ENCODE measurements at regions not wholly inside any gene's neighbourhood (a gene's known extent, or its start where the extent isn't known, plus 50 kb on each side); places are given as distances from the start of the nearest gene placed in this dataset.

DNA sequence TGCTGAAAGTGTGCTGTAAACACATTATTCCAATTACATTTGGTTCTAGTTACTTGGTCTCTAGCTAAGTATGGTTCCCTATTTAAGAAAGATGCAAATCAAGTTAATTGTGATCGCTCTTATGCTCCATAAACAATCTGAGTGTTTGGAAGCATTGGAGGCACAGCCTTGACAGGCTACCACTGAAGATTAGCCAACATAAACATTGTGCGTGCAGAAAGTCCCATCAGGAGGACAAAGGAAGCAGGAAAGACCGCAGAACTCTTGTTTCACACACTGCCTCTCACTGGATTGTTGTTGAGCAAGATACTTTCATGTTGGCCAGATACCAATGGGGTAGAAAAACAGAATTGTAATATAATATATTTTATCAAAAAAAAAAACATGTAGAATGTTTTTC lies 814.4 kb downstream of the EFNB2 start:
- in situ Hi-C loops (cut with MboI; ENCODE audit: low sequenced_read_pairs, unreplicated experiment): no loop called here
- DNase-seq (ENCODE audit: low spot score): no peak
- TF ChIP-seq, protein P1, sequence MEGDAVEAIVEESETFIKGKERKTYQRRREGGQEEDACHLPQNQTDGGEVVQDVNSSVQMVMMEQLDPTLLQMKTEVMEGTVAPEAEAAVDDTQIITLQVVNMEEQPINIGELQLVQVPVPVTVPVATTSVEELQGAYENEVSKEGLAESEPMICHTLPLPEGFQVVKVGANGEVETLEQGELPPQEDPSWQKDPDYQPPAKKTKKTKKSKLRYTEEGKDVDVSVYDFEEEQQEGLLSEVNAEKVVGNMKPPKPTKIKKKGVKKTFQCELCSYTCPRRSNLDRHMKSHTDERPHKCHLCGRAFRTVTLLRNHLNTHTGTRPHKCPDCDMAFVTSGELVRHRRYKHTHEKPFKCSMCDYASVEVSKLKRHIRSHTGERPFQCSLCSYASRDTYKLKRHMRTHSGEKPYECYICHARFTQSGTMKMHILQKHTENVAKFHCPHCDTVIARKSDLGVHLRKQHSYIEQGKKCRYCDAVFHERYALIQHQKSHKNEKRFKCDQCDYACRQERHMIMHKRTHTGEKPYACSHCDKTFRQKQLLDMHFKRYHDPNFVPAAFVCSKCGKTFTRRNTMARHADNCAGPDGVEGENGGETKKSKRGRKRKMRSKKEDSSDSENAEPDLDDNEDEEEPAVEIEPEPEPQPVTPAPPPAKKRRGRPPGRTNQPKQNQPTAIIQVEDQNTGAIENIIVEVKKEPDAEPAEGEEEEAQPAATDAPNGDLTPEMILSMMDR (IDR thresholded peaks at IDR 0.05; ENCODE audit: borderline replicate concordance, control extremely low read depth, extremely low read depth, insufficient read depth, missing control alignments): no peak

DNA sequence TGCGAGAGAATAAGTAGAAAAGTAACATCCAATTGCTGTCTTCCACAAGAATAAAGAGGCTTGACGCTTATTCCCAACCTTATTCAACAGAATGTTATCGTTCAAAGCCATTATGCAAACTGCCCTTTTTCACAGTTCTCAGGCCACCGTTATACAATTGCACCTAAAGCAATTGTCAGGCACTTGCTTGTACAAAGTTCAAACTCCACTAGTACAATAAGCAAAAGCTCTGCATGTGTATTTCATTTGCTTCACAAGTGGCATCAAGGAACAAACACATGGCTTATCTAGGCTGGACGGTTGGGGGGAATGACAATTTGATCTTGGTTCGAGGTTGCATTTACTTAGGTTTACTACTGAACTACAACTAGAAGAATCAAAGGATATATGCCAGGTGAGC lies 815.6 kb downstream of the EFNB2 start:
- in situ Hi-C loops (cut with MboI; ENCODE audit: low sequenced_read_pairs, unreplicated experiment): no loop called here
- no peak for DNase-seq (ENCODE audit: low spot score)
- TF ChIP-seq, protein P1 (IDR thresholded peaks at IDR 0.05; ENCODE audit: borderline replicate concordance, control extremely low read depth, extremely low read depth, insufficient read depth, missing control alignments): no peak

DNA sequence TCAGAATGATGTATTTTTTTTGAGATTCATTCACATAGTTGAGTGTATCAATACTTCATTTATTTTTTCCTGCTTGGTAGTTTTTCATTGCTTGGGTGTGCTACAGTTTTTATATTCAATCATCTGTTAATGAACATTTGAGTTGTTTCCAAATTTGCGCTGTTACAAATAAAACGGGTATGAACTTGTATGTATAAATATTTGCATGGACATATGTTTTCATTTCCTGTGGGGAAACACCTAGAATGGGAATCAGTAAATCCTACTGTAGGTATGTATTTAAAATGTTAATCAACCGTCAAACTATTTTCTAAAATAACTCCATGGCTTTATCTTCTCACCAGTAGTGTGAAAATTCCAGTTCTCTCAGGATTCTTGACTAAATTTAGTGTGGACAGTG lies 826.3 kb downstream of the EFNB2 start:
- in situ Hi-C loops (cut with MboI; ENCODE audit: low sequenced_read_pairs, unreplicated experiment): no loop called here
- TF ChIP-seq, protein P1 (IDR thresholded peaks at IDR 0.05; ENCODE audit: borderline replicate concordance, control extremely low read depth, extremely low read depth, insufficient read depth, missing control alignments): no peak
- no peak for DNase-seq (ENCODE audit: low spot score)

DNA sequence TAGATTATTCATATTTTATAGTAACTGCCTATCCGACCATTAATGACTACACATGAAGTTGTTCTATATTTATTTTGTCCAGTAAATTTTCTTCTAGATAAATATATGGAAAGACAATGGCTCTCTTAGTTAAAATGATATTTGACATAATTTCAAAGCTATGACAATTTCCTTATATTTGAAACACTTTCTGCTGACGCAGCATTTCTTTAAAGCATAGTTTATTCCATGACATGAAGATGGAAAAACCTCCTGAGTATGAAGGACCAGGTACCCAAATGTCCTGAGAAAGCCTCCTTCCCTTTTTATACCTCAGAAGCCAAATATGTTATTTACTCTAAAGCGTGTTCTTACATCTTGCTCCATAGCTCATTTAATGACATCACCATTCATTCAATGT lies 831.6 kb downstream of the EFNB2 start:
- TF ChIP-seq, protein P1 (IDR thresholded peaks at IDR 0.05; ENCODE audit: borderline replicate concordance, control extremely low read depth, extremely low read depth, insufficient read depth, missing control alignments): no peak
- in situ Hi-C loops (cut with MboI; ENCODE audit: low sequenced_read_pairs, unreplicated experiment): no loop called here
- no peak for DNase-seq (ENCODE audit: low spot score)

DNA sequence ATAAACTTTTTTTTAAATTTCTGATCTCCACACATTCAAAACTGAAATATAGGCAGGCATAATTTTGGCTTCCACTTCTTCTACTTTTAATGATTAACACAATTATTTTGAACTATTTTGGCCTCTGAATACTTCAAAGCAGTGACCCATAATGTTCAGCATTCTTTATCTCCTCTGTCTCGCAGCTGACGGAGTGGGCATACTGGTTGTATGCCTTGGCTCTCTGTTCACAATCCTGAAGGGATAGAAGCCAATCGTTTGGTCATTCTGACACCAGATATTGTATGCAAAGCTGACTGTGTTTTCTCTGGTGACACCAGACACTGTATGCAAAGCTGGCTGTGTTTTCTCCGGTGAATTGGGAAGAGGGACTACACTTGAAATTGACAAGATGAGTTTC lies 833.0 kb downstream of the EFNB2 start:
- no peak for DNase-seq (ENCODE audit: low spot score)
- TF ChIP-seq, protein P1 (IDR thresholded peaks at IDR 0.05; ENCODE audit: borderline replicate concordance, control extremely low read depth, extremely low read depth, insufficient read depth, missing control alignments): no peak
- in situ Hi-C loops (cut with MboI; ENCODE audit: low sequenced_read_pairs, unreplicated experiment): no loop called here

DNA sequence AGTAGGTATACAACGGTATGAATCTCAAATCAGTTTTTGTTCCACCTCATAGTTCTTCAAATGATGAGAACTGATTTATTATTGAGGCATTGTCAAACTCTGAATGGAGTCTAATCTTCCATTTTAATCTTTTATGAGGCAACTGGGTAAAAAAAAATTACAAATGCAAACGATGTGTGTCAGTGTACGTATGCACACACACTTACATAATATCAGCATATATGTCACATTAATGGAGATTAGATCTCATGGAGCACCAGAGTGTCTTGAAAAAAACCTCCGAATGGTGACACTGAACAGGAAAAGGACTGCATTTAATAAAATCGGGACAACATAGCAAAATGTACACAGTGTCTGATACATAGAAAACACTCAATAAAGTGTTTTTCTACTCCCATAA lies 842.7 kb downstream of the EFNB2 start:
- TF ChIP-seq, protein P1 (IDR thresholded peaks at IDR 0.05; ENCODE audit: borderline replicate concordance, control extremely low read depth, extremely low read depth, insufficient read depth, missing control alignments): no peak
- in situ Hi-C loops (cut with MboI; ENCODE audit: low sequenced_read_pairs, unreplicated experiment): no loop called here
- DNase-seq (ENCODE audit: low spot score): no peak

DNA sequence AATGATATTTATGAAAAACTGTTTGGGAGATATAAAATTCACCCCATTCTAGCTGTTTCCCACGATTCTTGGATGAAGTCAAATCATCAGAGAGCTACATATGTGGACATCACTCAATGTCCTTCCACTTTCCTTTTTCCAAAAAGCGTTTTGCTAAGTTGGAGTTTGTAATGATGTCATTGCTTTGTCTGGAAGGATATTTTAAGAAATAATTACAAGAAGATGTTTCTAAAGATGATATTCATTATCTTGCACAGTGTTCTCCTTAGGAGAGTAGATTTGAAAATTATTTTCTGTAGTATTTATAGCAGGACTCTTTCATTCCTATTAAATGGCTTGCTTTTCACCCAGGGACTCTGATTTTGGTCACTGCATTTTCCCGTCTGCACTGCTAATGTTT lies 851.2 kb downstream of the EFNB2 start:
- in situ Hi-C loops (cut with MboI; ENCODE audit: low sequenced_read_pairs, unreplicated experiment): no loop called here
- TF ChIP-seq, protein P1 (IDR thresholded peaks at IDR 0.05; ENCODE audit: borderline replicate concordance, control extremely low read depth, extremely low read depth, insufficient read depth, missing control alignments): no peak
- no peak for DNase-seq (ENCODE audit: low spot score)

Measured in GM13976 (cell line).